ENCODE measurements at regions not wholly inside any gene's neighbourhood (a gene's known extent, or its start where the extent isn't known, plus 50 kb on each side); places are given as distances from the start of the nearest gene placed in this dataset.

- no peak overlapping the region for H2BK20ac ChIP-seq (ENCODE audit: low read depth, low read length, poor library complexity, severe bottlenecking)
- no peak overlapping the region for H2BK120ac ChIP-seq (ENCODE audit: low read depth, low read length, poor library complexity, severe bottlenecking)
These were observed 49.9 kb upstream of the LPP start for GRCh38 chr3:188104050-188104449.

More at GRCh38 chr3:188104050-188104449, 49.9 kb upstream of the LPP start:
- WGBS (ENCODE audit: extremely low coverage, insufficient read length, low lambda C conversion rate): no CpG with 5 or more reads among the region's 5 CpGs
- Histone ChIP-seq H3K27me3 (ENCODE audit: insufficient read depth, low read length) (no peaks in the 10 kb centered on the region), H2BK15ac (ENCODE audit: low read depth, low read length) (no peak overlapping the region), H3K56ac (ENCODE audit: insufficient read length, low read depth, low read length) (no peak overlapping the region), H3K27ac (ENCODE audit: insufficient read length, low read depth, low read length) (no peak overlapping the region), H3K4me2 (ENCODE audit: insufficient read depth, insufficient read length, low read length) (no peak overlapping the region), H2AFZ (ENCODE audit: low read length) (no peak overlapping the region), H3K23ac (ENCODE audit: insufficient read length, low read depth, low read length) (no peak overlapping the region), H3K9me3 (ENCODE audit: control insufficient read depth, low read depth, low read length) (no peaks in the 10 kb centered on the region), H3K4me1 (ENCODE audit: insufficient read depth, low read length) (no peaks in the 10 kb centered on the region; the same call in 1 of the 2 replicates), H4K20me1 (ENCODE audit: control insufficient read depth, insufficient read depth, insufficient read length) (no peaks in the 10 kb centered on the region), H2BK12ac (ENCODE audit: insufficient read length, low read depth, low read length) (no peak overlapping the region), H2BK5ac (ENCODE audit: insufficient read length, low read length) (no peak overlapping the region), H3T11ph (ENCODE audit: low read length) (no peak overlapping the region), H3K79me1 (ENCODE audit: insufficient read depth, low read depth, low read length, poor library complexity, severe bottlenecking) (no peaks in the 10 kb centered on the region), H4K8ac (replicated peaks; ENCODE audit: insufficient read length, low read depth, low read length) (no peak overlapping the region), H3K14ac (ENCODE audit: insufficient read depth, low read length) (no peak overlapping the region), H4K91ac (ENCODE audit: insufficient read length, low read depth, low read length) (no peak overlapping the region), H3K18ac (ENCODE audit: insufficient read length, low read depth, low read length) (no peak overlapping the region), H3K4ac (ENCODE audit: low read depth, low read length) (no peak overlapping the region), H4K5ac (ENCODE audit: insufficient read length, low read depth, low read length) (no peak overlapping the region), H3K9ac (ENCODE audit: extremely low read depth, insufficient read length, low read length) (no peak overlapping the region), H3K79me2 (ENCODE audit: insufficient read depth, low read length) (no peaks in the 10 kb centered on the region), H3K23me2 (ENCODE audit: insufficient read length, low read depth, low read length, poor library complexity, severe bottlenecking) (no peaks in the 10 kb centered on the region), H2AK5ac (ENCODE audit: insufficient read length, low read length) (no peak overlapping the region)
- H3K36me3 Mint-ChIP-seq (ENCODE audit: insufficient read depth in 1 of 3, low read depth in 3 of 3): 0 out of 7 replicates have a peak, but pooled peaks cover 0 to 4% (median 0%) of the 10 kb centered on the region in 3 experiments
- H3K9me3 Mint-ChIP-seq: peaks cover 0 to 10% of the 10 kb centered on the region in 2 experiments; a peak in 2 of 5 replicates
- H3K27me3 Mint-ChIP-seq (ENCODE audit: low read depth): peaks cover 4% of the 10 kb centered on the region
- no peak overlapping the region for H3K27ac Mint-ChIP-seq
- H3K4me1 Mint-ChIP-seq: peaks cover 15 to 17% of the 10 kb centered on the region in 2 experiments
- DNase-seq: no peak
- H3K4me3 Mint-ChIP-seq: no peak overlapping the region
- TF ChIP-seq CTCF (conservative IDR thresholded peaks at IDR 0.05): no peak

Measured in H9 (cell line).